ENCODE measurements at regions not wholly inside any gene's neighbourhood (a gene's known extent, or its start where the extent isn't known, plus 50 kb on each side); places are given as distances from the start of the nearest gene placed in this dataset.

GRCh38 chr5:173767574-173768266 lies 120.4 kb upstream of the CPEB4 start:
- DNase-seq: no peak

- DNase-seq: peak; percentile 51
Measured at GRCh38 chr5:173768267-173768806, 119.8 kb upstream of the CPEB4 start.

GRCh38 chr5:173768891-173769290 lies 119.3 kb upstream of the CPEB4 start:
- no peak for DNase-seq

- DNase-seq: no peak
Measured at GRCh38 chr5:173770637-173771036, 117.5 kb upstream of the CPEB4 start.

GRCh38 chr5:173771121-173771724 lies 116.9 kb upstream of the CPEB4 start:
- no peak for DNase-seq

GRCh38 chr5:173771725-173772383 lies 116.3 kb upstream of the CPEB4 start:
- DNase-seq: no peak

- peak; percentile 44 for DNase-seq
Measured at GRCh38 chr5:173772384-173773059, 115.6 kb upstream of the CPEB4 start.

- DNase-seq: no peak
Measured at GRCh38 chr5:173774271-173774761, 113.8 kb upstream of the CPEB4 start.

GRCh38 chr5:173775261-173776197 lies 112.6 kb upstream of the CPEB4 start:
- no peak for DNase-seq

- DNase-seq: no peak
Measured at GRCh38 chr5:173777149-173777548, 111.0 kb upstream of the CPEB4 start.

GRCh38 chr5:173777674-173778073 lies 110.5 kb upstream of the CPEB4 start:
- no peak for DNase-seq

GRCh38 chr5:173778152-173778782 lies 109.9 kb upstream of the CPEB4 start:
- no peak for DNase-seq

- DNase-seq: no peak
Measured at GRCh38 chr5:173778784-173779304, 109.3 kb upstream of the CPEB4 start.

- no peak for DNase-seq
Measured at GRCh38 chr5:173780235-173781234, 107.6 kb upstream of the CPEB4 start.

GRCh38 chr5:173781432-173781815 lies 106.7 kb upstream of the CPEB4 start:
- no peak for DNase-seq

GRCh38 chr5:173781816-173782670 lies 106.1 kb upstream of the CPEB4 start:
- DNase-seq: peak; percentile 31

GRCh38 chr5:173782671-173783101 lies 105.5 kb upstream of the CPEB4 start:
- no peak for DNase-seq

- DNase-seq: no peak
Measured at GRCh38 chr5:173783371-173783770, 104.8 kb upstream of the CPEB4 start.

- no peak for DNase-seq
Measured at GRCh38 chr5:173785400-173785799, 102.7 kb upstream of the CPEB4 start.

Measured in NCI-H1694 treated with DMSO at 0.1 percent for 48 hours (cell line).